Panc1 (cell line): ENCODE measurements at regions not wholly inside any gene's neighbourhood (a gene's known extent, or its start where the extent isn't known, plus 50 kb on each side); places are given as distances from the start of the nearest gene placed in this dataset.

Experiments
- ATAC-seq: fragments of 200-7000 bp; cut with Tn5 transposase; 2 replicates; pipeline ENCODE4 v1.9.1; 2020; ENCODE audit warnings: mild to moderate bottlenecking, moderate library complexity
- BruUV-seq: library from RNA; stranded (reverse); fragments of 400-500 nt; replicated peaks from 2 replicates; lab custom pipeline; 2021; lab: Mats Ljungman, UMichigan
- CTCF ChIA-PET: fragments of 300-600 bp; sonication (Branson Sonifier 250); formaldehyde crosslinking; loops from one replicate; lab custom pipeline; 2022; ENCODE audit warnings: antibody characterized with exemption; lab: Charles Lee
- POLR2A ChIA-PET: fragments of 300-600 bp; sonication (Branson Sonifier 250); formaldehyde crosslinking; loops from one replicate; lab custom pipeline; 2022; ENCODE audit warnings: antibody characterized with exemption; lab: Charles Lee
- DNase-seq: peaks from one replicate; pipeline ENCODE4 v3.0.0-alpha.2; 2010; ENCODE audit warnings: low read depth, low spot score
- H3K27ac ChIP-seq: 2 replicates; pipeline ENCODE4 v1.5.1; 2011; ENCODE audit warnings: mild to moderate bottlenecking, low read length, inconsistent platforms
- H3K27me3 ChIP-seq: fragments of 200-500 bp; sonication (Bioruptor generic); 2 replicates; pipeline ENCODE4 v1.6.0; 2014; ENCODE audit warnings: low read length, inconsistent platforms; ENCODE audit not compliant: control insufficient read depth, insufficient read depth
- H3K36me3 ChIP-seq: fragments of 200-500 bp; sonication (Bioruptor generic); 2 replicates; pipeline ENCODE4 v1.5.1; 2014; ENCODE audit warnings: inconsistent platforms, mild to moderate bottlenecking, low read length, moderate library complexity; ENCODE audit not compliant: control insufficient read depth, insufficient read depth
- H3K4me1 ChIP-seq: 2 replicates; pipeline ENCODE4 v1.5.1; 2011; ENCODE audit warnings: inconsistent platforms, mild to moderate bottlenecking, low read length, moderate library complexity; ENCODE audit not compliant: control insufficient read depth, insufficient read depth
- H3K4me3 ChIP-seq, 2 experiments: 2 replicates each; pipeline ENCODE4 v1.5.1; 2011 to 2012; ENCODE audit warnings: low read depth in 2 of 2, low read length in 2 of 2, mild to moderate bottlenecking in 2 of 2, inconsistent platforms in 1 of 2, moderate library complexity in 1 of 2
- H3K9me3 ChIP-seq: fragments of 200-500 bp; sonication (Bioruptor generic); 2 replicates; pipeline ENCODE4 v1.5.1; 2014; ENCODE audit warnings: low read depth, mild to moderate bottlenecking, inconsistent platforms, low read length, moderate library complexity; ENCODE audit not compliant: control insufficient read depth, insufficient read depth
- POLR2AphosphoS5 ChIP-seq: IDR thresholded peaks from 2 replicates; pipeline ENCODE4 v1.6.1; 2012; ENCODE audit warnings: mild to moderate bottlenecking, low read depth, low read length, moderate library complexity
- SIN3A ChIP-seq: IDR thresholded peaks from 2 replicates; pipeline ENCODE4 v1.6.1; 2012; ENCODE audit warnings: low read depth, mild to moderate bottlenecking, low read length, moderate library complexity, borderline replicate concordance; ENCODE audit not compliant: insufficient read depth
- TCF7L2 ChIP-seq: IDR thresholded peaks from 2 replicates; pipeline ENCODE4 v1.6.1; 2011; ENCODE audit warnings: mild to moderate bottlenecking, low read depth, low read length, inconsistent platforms
- in situ Hi-C: cut with HindIII; loops from 2 replicates; pipeline ENCODE4 v1.10.0; 2016; ENCODE audit warnings: low sequenced_read_pairs, low pct_unique_long_range_greater_than_20kb
- intact Hi-C: fragments of 100-400 bp; cut with micrococcal nuclease; formaldehyde crosslinking; loops from one replicate; pipeline ENCODE4 v1.10.0; 2022; ENCODE audit not compliant: unreplicated experiment
- TF ChIP-seq, protein P1 (sequence below), 2 experiments: IDR thresholded peaks; 2 replicates each; pipeline ENCODE4 v1.6.1; 2011 to 2012; ENCODE audit warnings: low read depth in 2 of 2, control low read depth in 1 of 2, low read length in 1 of 2, mild to moderate bottlenecking in 1 of 2, moderate library complexity in 1 of 2; ENCODE audit not compliant: insufficient read depth in 1 of 2
- TF ChIP-seq, protein P2 (sequence below): fragments of 450-650 bp; IDR thresholded peaks from 2 replicates; pipeline ENCODE4 v1.5.1; 2017; ENCODE audit warnings: mild to moderate bottlenecking

GRCh38 chr6:154909311-154909710 is 85.8 kb upstream of the TIAM2 start:
- ChIA-PET CTCF (no interaction called here), POLR2A (no interaction called here)
- no peak overlapping the region for H3K27ac ChIP-seq
- H3K27me3 ChIP-seq: no peaks in the 10 kb centered on the region
- H3K9me3 ChIP-seq: no peaks in the 10 kb centered on the region
- no peak for DNase-seq
- TF ChIP-seq, protein P1, sequence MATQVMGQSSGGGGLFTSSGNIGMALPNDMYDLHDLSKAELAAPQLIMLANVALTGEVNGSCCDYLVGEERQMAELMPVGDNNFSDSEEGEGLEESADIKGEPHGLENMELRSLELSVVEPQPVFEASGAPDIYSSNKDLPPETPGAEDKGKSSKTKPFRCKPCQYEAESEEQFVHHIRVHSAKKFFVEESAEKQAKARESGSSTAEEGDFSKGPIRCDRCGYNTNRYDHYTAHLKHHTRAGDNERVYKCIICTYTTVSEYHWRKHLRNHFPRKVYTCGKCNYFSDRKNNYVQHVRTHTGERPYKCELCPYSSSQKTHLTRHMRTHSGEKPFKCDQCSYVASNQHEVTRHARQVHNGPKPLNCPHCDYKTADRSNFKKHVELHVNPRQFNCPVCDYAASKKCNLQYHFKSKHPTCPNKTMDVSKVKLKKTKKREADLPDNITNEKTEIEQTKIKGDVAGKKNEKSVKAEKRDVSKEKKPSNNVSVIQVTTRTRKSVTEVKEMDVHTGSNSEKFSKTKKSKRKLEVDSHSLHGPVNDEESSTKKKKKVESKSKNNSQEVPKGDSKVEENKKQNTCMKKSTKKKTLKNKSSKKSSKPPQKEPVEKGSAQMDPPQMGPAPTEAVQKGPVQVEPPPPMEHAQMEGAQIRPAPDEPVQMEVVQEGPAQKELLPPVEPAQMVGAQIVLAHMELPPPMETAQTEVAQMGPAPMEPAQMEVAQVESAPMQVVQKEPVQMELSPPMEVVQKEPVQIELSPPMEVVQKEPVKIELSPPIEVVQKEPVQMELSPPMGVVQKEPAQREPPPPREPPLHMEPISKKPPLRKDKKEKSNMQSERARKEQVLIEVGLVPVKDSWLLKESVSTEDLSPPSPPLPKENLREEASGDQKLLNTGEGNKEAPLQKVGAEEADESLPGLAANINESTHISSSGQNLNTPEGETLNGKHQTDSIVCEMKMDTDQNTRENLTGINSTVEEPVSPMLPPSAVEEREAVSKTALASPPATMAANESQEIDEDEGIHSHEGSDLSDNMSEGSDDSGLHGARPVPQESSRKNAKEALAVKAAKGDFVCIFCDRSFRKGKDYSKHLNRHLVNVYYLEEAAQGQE (IDR thresholded peaks at IDR 0.05; ENCODE audit: insufficient read depth in 1 of 2, low read depth in 2 of 2, low read length in 1 of 2): no peak
- TF ChIP-seq TCF7L2 (no peak), POLR2AphosphoS5 (no peak), SIN3A (no peak)
- TF ChIP-seq, protein P2, sequence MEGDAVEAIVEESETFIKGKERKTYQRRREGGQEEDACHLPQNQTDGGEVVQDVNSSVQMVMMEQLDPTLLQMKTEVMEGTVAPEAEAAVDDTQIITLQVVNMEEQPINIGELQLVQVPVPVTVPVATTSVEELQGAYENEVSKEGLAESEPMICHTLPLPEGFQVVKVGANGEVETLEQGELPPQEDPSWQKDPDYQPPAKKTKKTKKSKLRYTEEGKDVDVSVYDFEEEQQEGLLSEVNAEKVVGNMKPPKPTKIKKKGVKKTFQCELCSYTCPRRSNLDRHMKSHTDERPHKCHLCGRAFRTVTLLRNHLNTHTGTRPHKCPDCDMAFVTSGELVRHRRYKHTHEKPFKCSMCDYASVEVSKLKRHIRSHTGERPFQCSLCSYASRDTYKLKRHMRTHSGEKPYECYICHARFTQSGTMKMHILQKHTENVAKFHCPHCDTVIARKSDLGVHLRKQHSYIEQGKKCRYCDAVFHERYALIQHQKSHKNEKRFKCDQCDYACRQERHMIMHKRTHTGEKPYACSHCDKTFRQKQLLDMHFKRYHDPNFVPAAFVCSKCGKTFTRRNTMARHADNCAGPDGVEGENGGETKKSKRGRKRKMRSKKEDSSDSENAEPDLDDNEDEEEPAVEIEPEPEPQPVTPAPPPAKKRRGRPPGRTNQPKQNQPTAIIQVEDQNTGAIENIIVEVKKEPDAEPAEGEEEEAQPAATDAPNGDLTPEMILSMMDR: no peak
- H3K4me1 ChIP-seq: no peaks in the 10 kb centered on the region
- no peak for ATAC-seq
- in situ Hi-C loops: no loop called here
- intact Hi-C loops: no loop called here
- no peaks in the 10 kb centered on the region for H3K36me3 ChIP-seq
- BruUV-seq: no TSS peak
- no peak overlapping the region for H3K4me3 ChIP-seq

DNA sequence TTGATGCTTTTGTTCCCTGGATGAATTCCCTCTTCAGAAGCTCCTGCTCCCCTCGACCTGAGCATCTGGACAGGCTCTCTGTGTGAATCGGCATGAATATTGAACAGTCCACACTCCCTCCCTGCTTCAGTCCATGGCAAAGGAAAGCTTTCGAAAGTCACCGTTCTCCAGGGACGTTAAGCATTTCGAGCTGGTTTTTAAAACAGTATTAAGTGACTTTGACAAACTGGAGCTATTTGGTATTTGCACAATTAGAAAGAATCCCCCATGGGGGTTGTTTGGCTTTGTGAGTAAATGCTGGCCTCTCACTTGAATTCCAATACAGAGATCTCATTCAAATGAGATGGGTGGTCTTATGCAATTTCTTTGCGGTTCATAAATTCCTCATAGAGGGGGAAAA is 85.3 kb upstream of the TIAM2 start:
- in situ Hi-C loops: no loop called here
- POLR2A ChIA-PET: no interaction called here
- CTCF ChIA-PET: no interaction called here

More for the DNA sequence above, 85.3 kb upstream of the TIAM2 start:
- Histone ChIP-seq H3K36me3 (no peaks in the 10 kb centered on the region), H3K27me3 (no peaks in the 10 kb centered on the region), H3K27ac (no peak overlapping the region), H3K9me3 (no peaks in the 10 kb centered on the region), H3K4me3 (no peak overlapping the region), H3K4me1 (no peaks in the 10 kb centered on the region)
- TF ChIP-seq, protein P2: no peak
- TF ChIP-seq POLR2AphosphoS5 (no peak), SIN3A (no peak), TCF7L2 (no peak)
- TF ChIP-seq, protein P1 (IDR thresholded peaks at IDR 0.05; ENCODE audit: insufficient read depth in 1 of 2, low read depth in 2 of 2, low read length in 1 of 2): no peak
- ATAC-seq (no peak), DNase-seq (no peak)
- intact Hi-C loops: no loop called here
- no TSS peak for BruUV-seq
